Stimulated activated naive CD8-positive, alpha-beta T cell treated with anti-CD3 and anti-CD28 coated beads, Interleukin-15, amount 100 ng/mL, for 72 hours (primary cell): ENCODE measurements at regions not wholly inside any gene's neighbourhood (a gene's known extent, or its start where the extent isn't known, plus 50 kb on each side); places are given as distances from the start of the nearest gene placed in this dataset.
A peak's percentile ranks its signal among the peaks of the same experiment; 100 is the strongest.

ENCODE experiments used
- ATAC-seq: fragments of 150-1000 bp; cut with Tn5 transposase; 2 replicates; pipeline ENCODE4 v1.10.0; 2021; ENCODE audit warnings: mild to moderate bottlenecking, moderate library complexity
- DNase-seq, 2 donors: peaks; one replicate each; pipeline ENCODE4 v3.0.0; 2021 to 2022
- H3K27ac Mint-ChIP-seq, 2 donors: one replicate each; pipeline ENCODE4 v1.8.0; 2022; ENCODE audit warnings: mild to moderate bottlenecking in 2 of 2, mixed read lengths in 2 of 2, moderate library complexity in 2 of 2
- H3K27me3 Mint-ChIP-seq: one replicate; pipeline ENCODE4 v1.8.0; 2022; ENCODE audit warnings: mixed read lengths
- H3K4me1 Mint-ChIP-seq: one replicate; pipeline ENCODE4 v1.8.0; 2022; ENCODE audit warnings: mild to moderate bottlenecking, mixed read lengths
- H3K4me3 Mint-ChIP-seq, 2 donors: one replicate each; pipeline ENCODE4 v1.8.0; 2022; ENCODE audit warnings: mild to moderate bottlenecking in 2 of 2, mixed read lengths in 2 of 2, moderate library complexity in 1 of 2
- H3K9me3 Mint-ChIP-seq, 2 donors: one replicate each; pipeline ENCODE4 v1.8.0; 2022; ENCODE audit warnings: mixed read lengths in 2 of 2

- no peak for ATAC-seq
- no peaks in the 10 kb centered on the region for H3K4me1 Mint-ChIP-seq
These were observed 318.6 kb upstream of the PLET1 start for GRCh38 chr11:112579282-112579681.

GRCh38 chr11:112580864-112581263, 320.2 kb upstream of the PLET1 start:
- no peaks in the 10 kb centered on the region for H3K4me1 Mint-ChIP-seq
- no peak for DNase-seq
- H3K9me3 Mint-ChIP-seq, result no peaks in the 10 kb centered on the region
- H3K4me3 Mint-ChIP-seq, result no peak overlapping the region
- H3K27ac Mint-ChIP-seq, result no peak overlapping the region
- no peak for ATAC-seq
- peaks cover 12% of the 10 kb centered on the region for H3K27me3 Mint-ChIP-seq

More at GRCh38 chr11:112579282-112579681, 318.6 kb upstream of the PLET1 start:
- Mint-ChIP-seq H3K4me3 (no peak overlapping the region), H3K27ac (no peak overlapping the region), H3K9me3 (no peaks in the 10 kb centered on the region), H3K27me3 (peaks cover 2% of the 10 kb centered on the region)
- no peak for DNase-seq

- ATAC-seq (no peak), DNase-seq (no peak)
- peaks cover 12% of the 10 kb centered on the region for H3K27me3 Mint-ChIP-seq
- H3K4me3 Mint-ChIP-seq, result no peak overlapping the region
- H3K27ac Mint-ChIP-seq, result no peak overlapping the region
- H3K4me1 Mint-ChIP-seq, result no peaks in the 10 kb centered on the region
- no peaks in the 10 kb centered on the region for H3K9me3 Mint-ChIP-seq
These were observed 321.1 kb upstream of the PLET1 start for GRCh38 chr11:112581747-112582146.

GRCh38 chr11:112582366-112582765, 321.7 kb upstream of the PLET1 start:
- peaks cover 12% of the 10 kb centered on the region for H3K27me3 Mint-ChIP-seq
- no peaks in the 10 kb centered on the region for H3K4me1 Mint-ChIP-seq
- DNase-seq, result no peak
- no peak for ATAC-seq
- no peak overlapping the region for H3K27ac Mint-ChIP-seq
- no peaks in the 10 kb centered on the region for H3K9me3 Mint-ChIP-seq
- no peak overlapping the region for H3K4me3 Mint-ChIP-seq

GRCh38 chr11:112583261-112583893, 322.7 kb upstream of the PLET1 start:
- H3K4me3 Mint-ChIP-seq, result no peak overlapping the region
- no peaks in the 10 kb centered on the region for H3K9me3 Mint-ChIP-seq
- H3K27me3 Mint-ChIP-seq, result peaks cover 12% of the 10 kb centered on the region
- H3K4me1 Mint-ChIP-seq, result no peaks in the 10 kb centered on the region
- no peak for DNase-seq
- no peak overlapping the region for H3K27ac Mint-ChIP-seq
- peak; percentile 10 for ATAC-seq

GRCh38 chr11:112584672-112585071, 324.0 kb upstream of the PLET1 start:
- ATAC-seq (peak; percentile 36), DNase-seq (no peak)
- Mint-ChIP-seq H3K27ac (no peak overlapping the region), H3K27me3 (peaks cover 12% of the 10 kb centered on the region), H3K4me3 (no peak overlapping the region), H3K9me3 (no peaks in the 10 kb centered on the region), H3K4me1 (no peaks in the 10 kb centered on the region)

GRCh38 chr11:112587664-112588063, 327.0 kb upstream of the PLET1 start:
- Mint-ChIP-seq H3K9me3 (no peaks in the 10 kb centered on the region), H3K4me1 (no peaks in the 10 kb centered on the region), H3K27me3 (peaks cover 12% of the 10 kb centered on the region), H3K27ac (no peak overlapping the region), H3K4me3 (no peak overlapping the region)
- ATAC-seq, result no peak
- DNase-seq, result no peak

- no peaks in the 10 kb centered on the region for H3K4me1 Mint-ChIP-seq
- no peaks in the 10 kb centered on the region for H3K9me3 Mint-ChIP-seq
- ATAC-seq (peak; percentile 85), DNase-seq (peak; percentile 44 to 45)
- H3K27me3 Mint-ChIP-seq, result peaks cover 12% of the 10 kb centered on the region
- H3K27ac Mint-ChIP-seq, result no peak overlapping the region
- H3K4me3 Mint-ChIP-seq, result no peak overlapping the region
These were observed 327.6 kb upstream of the PLET1 start for GRCh38 chr11:112588252-112588694.

GRCh38 chr11:112589155-112589554, 328.5 kb upstream of the PLET1 start:
- DNase-seq, result no peak
- Mint-ChIP-seq H3K4me3 (no peak overlapping the region), H3K27me3 (peaks cover 11% of the 10 kb centered on the region), H3K27ac (no peak overlapping the region), H3K4me1 (no peaks in the 10 kb centered on the region), H3K9me3 (no peaks in the 10 kb centered on the region)
- ATAC-seq, result no peak

- no peak for ATAC-seq
- no peak overlapping the region for H3K4me3 Mint-ChIP-seq
- no peaks in the 10 kb centered on the region for H3K27me3 Mint-ChIP-seq
- DNase-seq, result no peak
- peak overlapping the region in 1 of 2 donors; percentile 2 for H3K27ac Mint-ChIP-seq
- H3K4me1 Mint-ChIP-seq, result no peaks in the 10 kb centered on the region
- no peaks in the 10 kb centered on the region for H3K9me3 Mint-ChIP-seq
These were observed 330.1 kb upstream of the PLET1 start for GRCh38 chr11:112590764-112591163.

- Mint-ChIP-seq H3K4me3 (no peak overlapping the region), H3K4me1 (peaks cover 5% of the 10 kb centered on the region), H3K9me3 (no peaks in the 10 kb centered on the region), H3K27me3 (peaks cover 9% of the 10 kb centered on the region), H3K27ac (no peak overlapping the region)
- ATAC-seq, result no peak
- no peak for DNase-seq
These were observed 332.8 kb upstream of the PLET1 start for GRCh38 chr11:112593440-112593839.

- no peak overlapping the region for H3K4me3 Mint-ChIP-seq
- ATAC-seq (no peak), DNase-seq (no peak)
- no peaks in the 10 kb centered on the region for H3K9me3 Mint-ChIP-seq
- no peak overlapping the region for H3K27ac Mint-ChIP-seq
- H3K27me3 Mint-ChIP-seq, result peaks cover 17% of the 10 kb centered on the region
- peaks cover 5% of the 10 kb centered on the region for H3K4me1 Mint-ChIP-seq
These were observed 335.7 kb upstream of the PLET1 start for GRCh38 chr11:112596324-112596723.

GRCh38 chr11:112597286-112597790, 336.7 kb upstream of the PLET1 start:
- Mint-ChIP-seq H3K27ac (no peak overlapping the region), H3K4me1 (peaks cover 5% of the 10 kb centered on the region), H3K4me3 (no peak overlapping the region), H3K27me3 (peaks cover 24% of the 10 kb centered on the region), H3K9me3 (no peaks in the 10 kb centered on the region)
- DNase-seq (no peak), ATAC-seq (no peak)

GRCh38 chr11:112599265-112599664, 338.6 kb upstream of the PLET1 start:
- no peak for ATAC-seq
- Mint-ChIP-seq H3K27me3 (peaks cover 30% of the 10 kb centered on the region), H3K4me3 (no peak overlapping the region), H3K9me3 (no peaks in the 10 kb centered on the region), H3K4me1 (peaks cover 5% of the 10 kb centered on the region), H3K27ac (no peak overlapping the region)
- no peak for DNase-seq

- no peak for ATAC-seq
These were observed 339.3 kb upstream of the PLET1 start for GRCh38 chr11:112599856-112600533.

GRCh38 chr11:112605093-112605666, 344.5 kb upstream of the PLET1 start:
- peaks cover 53% of the 10 kb centered on the region for H3K27me3 Mint-ChIP-seq
- no peaks in the 10 kb centered on the region for H3K4me1 Mint-ChIP-seq
- H3K4me3 Mint-ChIP-seq, result no peak overlapping the region

More at GRCh38 chr11:112599856-112600533, 339.3 kb upstream of the PLET1 start:
- H3K4me1 Mint-ChIP-seq, result peaks cover 5% of the 10 kb centered on the region
- H3K27me3 Mint-ChIP-seq, result peaks cover 37% of the 10 kb centered on the region
- H3K4me3 Mint-ChIP-seq, result no peak overlapping the region
- DNase-seq, result no peak
- H3K27ac Mint-ChIP-seq, result no peak overlapping the region
- no peaks in the 10 kb centered on the region for H3K9me3 Mint-ChIP-seq

More at GRCh38 chr11:112605093-112605666, 344.5 kb upstream of the PLET1 start:
- no peak for DNase-seq
- Mint-ChIP-seq H3K9me3 (no peaks in the 10 kb centered on the region), H3K27ac (no peak overlapping the region)
- no peak for ATAC-seq
